ENCODE measurements at regions not wholly inside any gene's neighbourhood (a gene's known extent, or its start where the extent isn't known, plus 50 kb on each side); places are given as distances from the start of the nearest gene placed in this dataset.

DNA sequence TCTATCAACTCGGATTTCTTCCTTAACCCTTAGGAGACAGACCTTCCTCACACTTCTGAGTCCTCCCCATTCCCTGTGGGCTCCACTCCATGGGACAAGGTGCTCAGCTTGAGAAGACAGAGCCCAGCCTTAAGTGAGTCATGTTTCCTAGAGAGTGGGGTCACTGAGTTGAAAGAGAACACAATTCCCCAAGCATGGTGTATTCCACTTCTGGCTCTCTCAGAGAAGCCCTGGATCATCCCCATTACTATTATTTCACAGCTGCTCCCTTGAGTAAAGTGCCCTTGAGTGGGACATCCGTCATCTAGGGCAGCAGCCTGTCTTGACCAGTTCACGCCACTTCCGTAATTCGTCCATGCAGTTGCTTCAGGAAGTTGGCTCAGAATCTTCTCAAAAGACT lies 604.8 kb downstream of the BNC2 start:
- no peak overlapping the region for H3K4me3 ChIP-seq
- no peak for FAIRE-seq

More for the DNA sequence above, 604.8 kb downstream of the BNC2 start:
- in situ Hi-C loops (cut with MboI) (no loop called here), intact Hi-C loops (cut with micrococcal nuclease) (no loop called here)
- ChIA-PET POLR2A (no interaction called here), CTCF (ENCODE audit: low intra/inter-chr PET ratio) (no interaction called here)
- no peak for TF ChIP-seq SRSF1 (IDR thresholded peaks at IDR 0.05; ENCODE audit: low read depth, low read length)
- TF ChIP-seq POLR2A (conservative IDR thresholded peaks at IDR 0.05): no peak
- no peak for TF ChIP-seq ZNF239 (CRISPR knock-in tag; IDR thresholded peaks at IDR 0.05)
- TF ChIP-seq, protein P1, sequence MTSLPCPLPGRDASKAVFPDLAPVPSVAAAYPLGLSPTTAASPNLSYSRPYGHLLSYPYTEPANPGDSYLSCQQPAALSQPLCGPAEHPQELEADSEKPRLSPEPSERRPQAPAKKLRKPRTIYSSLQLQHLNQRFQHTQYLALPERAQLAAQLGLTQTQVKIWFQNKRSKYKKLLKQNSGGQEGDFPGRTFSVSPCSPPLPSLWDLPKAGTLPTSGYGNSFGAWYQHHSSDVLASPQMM (CRISPR knock-in tag; IDR thresholded peaks at IDR 0.05): no peak
- no peak for TF ChIP-seq PHF8 (IDR thresholded peaks at IDR 0.05; ENCODE audit: borderline replicate concordance, low read length)
- no peak for TF ChIP-seq RUNX1 (IDR thresholded peaks at IDR 0.05; ENCODE audit: low read depth)
- TF ChIP-seq ETV6 (IDR thresholded peaks at IDR 0.05; ENCODE audit: borderline replicate concordance in 1 of 2, low read depth in 2 of 2, low read length in 1 of 2): no peak
- no peak for TF ChIP-seq ETV6 (CRISPR knock-in tag; IDR thresholded peaks at IDR 0.05; ENCODE audit: borderline replicate concordance)
- TF ChIP-seq RCOR1 (IDR thresholded peaks at IDR 0.05; ENCODE audit: borderline replicate concordance in 1 of 2, low read depth in 2 of 2, low read length in 2 of 2): no peak
- no peak for TF ChIP-seq ESRRB (CRISPR knock-in tag; IDR thresholded peaks at IDR 0.05; ENCODE audit: borderline replicate concordance)
- TF ChIP-seq ZNF584 (CRISPR knock-in tag; IDR thresholded peaks at IDR 0.05; ENCODE audit: low read depth): no peak
- TF ChIP-seq, protein P2, sequence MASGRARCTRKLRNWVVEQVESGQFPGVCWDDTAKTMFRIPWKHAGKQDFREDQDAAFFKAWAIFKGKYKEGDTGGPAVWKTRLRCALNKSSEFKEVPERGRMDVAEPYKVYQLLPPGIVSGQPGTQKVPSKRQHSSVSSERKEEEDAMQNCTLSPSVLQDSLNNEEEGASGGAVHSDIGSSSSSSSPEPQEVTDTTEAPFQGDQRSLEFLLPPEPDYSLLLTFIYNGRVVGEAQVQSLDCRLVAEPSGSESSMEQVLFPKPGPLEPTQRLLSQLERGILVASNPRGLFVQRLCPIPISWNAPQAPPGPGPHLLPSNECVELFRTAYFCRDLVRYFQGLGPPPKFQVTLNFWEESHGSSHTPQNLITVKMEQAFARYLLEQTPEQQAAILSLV (tag; IDR thresholded peaks at IDR 0.05): no peak
- TF ChIP-seq HNRNPK (IDR thresholded peaks at IDR 0.05; ENCODE audit: low read depth, low read length, poor library complexity, severe bottlenecking): no peak
- no peak for TF ChIP-seq NR2C2 (CRISPR knock-in tag; IDR thresholded peaks at IDR 0.05)
- TF ChIP-seq NR2C2 (tag; IDR thresholded peaks at IDR 0.05): no peak
- TF ChIP-seq HNRNPH1 (optimal IDR thresholded peaks at IDR 0.05; ENCODE audit: low read depth, low read length): no peak
- TF ChIP-seq, protein P3, sequence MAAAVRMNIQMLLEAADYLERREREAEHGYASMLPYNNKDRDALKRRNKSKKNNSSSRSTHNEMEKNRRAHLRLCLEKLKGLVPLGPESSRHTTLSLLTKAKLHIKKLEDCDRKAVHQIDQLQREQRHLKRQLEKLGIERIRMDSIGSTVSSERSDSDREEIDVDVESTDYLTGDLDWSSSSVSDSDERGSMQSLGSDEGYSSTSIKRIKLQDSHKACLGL (CRISPR knock-in tag; IDR thresholded peaks at IDR 0.05; ENCODE audit: borderline replicate concordance, poor library complexity, severe bottlenecking): no peak
- TF ChIP-seq, protein P4, sequence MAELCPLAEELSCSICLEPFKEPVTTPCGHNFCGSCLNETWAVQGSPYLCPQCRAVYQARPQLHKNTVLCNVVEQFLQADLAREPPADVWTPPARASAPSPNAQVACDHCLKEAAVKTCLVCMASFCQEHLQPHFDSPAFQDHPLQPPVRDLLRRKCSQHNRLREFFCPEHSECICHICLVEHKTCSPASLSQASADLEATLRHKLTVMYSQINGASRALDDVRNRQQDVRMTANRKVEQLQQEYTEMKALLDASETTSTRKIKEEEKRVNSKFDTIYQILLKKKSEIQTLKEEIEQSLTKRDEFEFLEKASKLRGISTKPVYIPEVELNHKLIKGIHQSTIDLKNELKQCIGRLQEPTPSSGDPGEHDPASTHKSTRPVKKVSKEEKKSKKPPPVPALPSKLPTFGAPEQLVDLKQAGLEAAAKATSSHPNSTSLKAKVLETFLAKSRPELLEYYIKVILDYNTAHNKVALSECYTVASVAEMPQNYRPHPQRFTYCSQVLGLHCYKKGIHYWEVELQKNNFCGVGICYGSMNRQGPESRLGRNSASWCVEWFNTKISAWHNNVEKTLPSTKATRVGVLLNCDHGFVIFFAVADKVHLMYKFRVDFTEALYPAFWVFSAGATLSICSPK (IDR thresholded peaks at IDR 0.05; ENCODE audit: borderline replicate concordance): no peak
- no peak for TF ChIP-seq MXI1 (IDR thresholded peaks at IDR 0.05; ENCODE audit: low read depth, low read length)
- TF ChIP-seq, protein P5, sequence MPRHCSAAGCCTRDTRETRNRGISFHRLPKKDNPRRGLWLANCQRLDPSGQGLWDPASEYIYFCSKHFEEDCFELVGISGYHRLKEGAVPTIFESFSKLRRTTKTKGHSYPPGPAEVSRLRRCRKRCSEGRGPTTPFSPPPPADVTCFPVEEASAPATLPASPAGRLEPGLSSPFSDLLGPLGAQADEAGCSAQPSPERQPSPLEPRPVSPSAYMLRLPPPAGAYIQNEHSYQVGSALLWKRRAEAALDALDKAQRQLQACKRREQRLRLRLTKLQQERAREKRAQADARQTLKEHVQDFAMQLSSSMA (CRISPR knock-in tag; IDR thresholded peaks at IDR 0.05): no peak
- H3K27ac ChIP-seq (ENCODE audit: extremely low read depth, low read depth, low read length): no peak overlapping the region
- WGBS (ENCODE audit: insufficient coverage, low coverage, missing lambda C conversion rate): 2% methylated on average over 4 of the region's 5 CpGs
- ATAC-seq: no peak
- H3K9me1 ChIP-seq (ENCODE audit: control insufficient read depth, insufficient read depth, low read length): no peaks in the 10 kb centered on the region
- no peak overlapping the region for H3K4me2 ChIP-seq (ENCODE audit: insufficient read depth, low read length)
- no peak overlapping the region for H3K9ac ChIP-seq (ENCODE audit: insufficient read depth in 1 of 2, low read depth in 2 of 2, low read length in 2 of 2)
- H3K9me3 ChIP-seq (replicated peaks; ENCODE audit: control insufficient read depth, insufficient read depth, low read depth, low read length): no peaks in the 10 kb centered on the region
- H4K20me1 ChIP-seq (replicated peaks; ENCODE audit: control insufficient read depth, insufficient read depth, low read length): no peaks in the 10 kb centered on the region
- no peak overlapping the region for H2AFZ ChIP-seq (ENCODE audit: low read depth, low read length)
- H3K27me3 ChIP-seq (ENCODE audit: control insufficient read depth in 2 of 2, insufficient read depth in 2 of 2, low read length in 2 of 2): no peaks in the 10 kb centered on the region
- no peaks in the 10 kb centered on the region for H3K79me2 ChIP-seq (ENCODE audit: control insufficient read depth, insufficient read depth, low read length)
- no TSS peak for BruUV-seq (replicated peaks)
- H3K4me1 ChIP-seq (replicated peaks in 1 of 2; ENCODE audit: control insufficient read depth in 2 of 2, insufficient read depth in 2 of 2, low read length in 2 of 2): no peaks in the 10 kb centered on the region
- no peaks in the 10 kb centered on the region for H3K36me3 ChIP-seq (ENCODE audit: control insufficient read depth, insufficient read depth, low read length)
- DNase-seq (ENCODE audit: extremely low read depth in 1 of 4, low spot score in 3 of 4): no peak

Data from K562 (cell line).